ENCODE measurements at regions not wholly inside any gene's neighbourhood (a gene's known extent, or its start where the extent isn't known, plus 50 kb on each side); places are given as distances from the start of the nearest gene placed in this dataset.

- TF ChIP-seq CTCF (conservative IDR thresholded peaks at IDR 0.05) (no peak), EZH2 (IDR thresholded peaks at IDR 0.05; ENCODE audit: low read depth) (no peak)
Observed at GRCh38 chr13:47241446-47241845, 344.6 kb upstream of the HTR2A start.

All from PC-9 (cell line).